ENCODE measurements at regions not wholly inside any gene's neighbourhood (a gene's known extent, or its start where the extent isn't known, plus 50 kb on each side); places are given as distances from the start of the nearest gene placed in this dataset.
"Not testable (repeated sequence)": the region's sequence is repeated elsewhere in the genome, so short reads cannot be mapped to it uniquely, and the experiment has no call there.

- no peaks in the 10 kb centered on the region for H3K4me1 ChIP-seq (ENCODE audit: insufficient read depth, low read length)
- no peaks in the 10 kb centered on the region for H3K27me3 ChIP-seq (ENCODE audit: insufficient read depth, low read length)
- WGBS: 81% methylated on average over 3 of the region's 5 CpGs
- H3K9ac ChIP-seq (ENCODE audit: low read depth, low read length): no peak overlapping the region
- H3K36me3 ChIP-seq (ENCODE audit: insufficient read depth, low read length): no peaks in the 10 kb centered on the region
- H3K9me3 ChIP-seq (ENCODE audit: insufficient read depth, low read depth, low read length): peaks cover 6% of the 10 kb centered on the region; the same call in 1 of the 2 replicates
- no peak overlapping the region for H3K4me3 ChIP-seq (ENCODE audit: low read length)
- H3K27ac ChIP-seq (ENCODE audit: low read depth, low read length): no peak overlapping the region
These were observed 303.0 kb upstream of the STAC start for GRCh38 chr3:36077320-36077719.

GRCh38 chr3:36082958-36083357, 297.3 kb upstream of the STAC start:
- not testable (repeated sequence) for H3K4me3 ChIP-seq (ENCODE audit: low read length); H3K9me3 ChIP-seq (ENCODE audit: insufficient read depth, low read depth, low read length); H3K27ac ChIP-seq (ENCODE audit: low read depth, low read length); H3K27me3 ChIP-seq (ENCODE audit: insufficient read depth, low read length); H3K4me1 ChIP-seq (ENCODE audit: insufficient read depth, low read length); H3K9ac ChIP-seq (ENCODE audit: low read depth, low read length); H3K36me3 ChIP-seq (ENCODE audit: insufficient read depth, low read length)
- WGBS: 90% methylated on average over 12 of the region's 12 CpGs

GRCh38 chr3:36095238-36095637, 285.1 kb upstream of the STAC start:
- H3K4me3 ChIP-seq (ENCODE audit: low read length): no peak overlapping the region
- H3K9me3 ChIP-seq (ENCODE audit: insufficient read depth, low read depth, low read length): no peaks in the 10 kb centered on the region
- no peaks in the 10 kb centered on the region for H3K27me3 ChIP-seq (ENCODE audit: insufficient read depth, low read length)
- no peaks in the 10 kb centered on the region for H3K4me1 ChIP-seq (ENCODE audit: insufficient read depth, low read length)
- 96% methylated on average over 3 of the region's 3 CpGs for WGBS
- H3K27ac ChIP-seq (ENCODE audit: low read depth, low read length): no peak overlapping the region
- no peak overlapping the region for H3K9ac ChIP-seq (ENCODE audit: low read depth, low read length)
- no peaks in the 10 kb centered on the region for H3K36me3 ChIP-seq (ENCODE audit: insufficient read depth, low read length)

GRCh38 chr3:36097209-36097608, 283.1 kb upstream of the STAC start:
- 80% methylated on average over 2 of the region's 2 CpGs for WGBS
- no peak overlapping the region for H3K27ac ChIP-seq (ENCODE audit: low read depth, low read length)
- H3K36me3 ChIP-seq (ENCODE audit: insufficient read depth, low read length): no peaks in the 10 kb centered on the region
- no peak overlapping the region for H3K9ac ChIP-seq (ENCODE audit: low read depth, low read length)
- no peak overlapping the region for H3K4me3 ChIP-seq (ENCODE audit: low read length)
- H3K4me1 ChIP-seq (ENCODE audit: insufficient read depth, low read length): no peaks in the 10 kb centered on the region
- no peaks in the 10 kb centered on the region for H3K27me3 ChIP-seq (ENCODE audit: insufficient read depth, low read length)
- H3K9me3 ChIP-seq (ENCODE audit: insufficient read depth, low read depth, low read length): no peaks in the 10 kb centered on the region

GRCh38 chr3:36114353-36114752, 266.0 kb upstream of the STAC start:
- Histone ChIP-seq H3K27ac (ENCODE audit: low read depth, low read length) (no peak overlapping the region), H3K4me3 (ENCODE audit: low read length) (no peak overlapping the region), H3K9ac (ENCODE audit: low read depth, low read length) (no peak overlapping the region), H3K4me1 (ENCODE audit: insufficient read depth, low read length) (no peaks in the 10 kb centered on the region), H3K9me3 (ENCODE audit: insufficient read depth, low read depth, low read length) (no peaks in the 10 kb centered on the region), H3K36me3 (ENCODE audit: insufficient read depth, low read length) (no peaks in the 10 kb centered on the region), H3K27me3 (ENCODE audit: insufficient read depth, low read length) (no peaks in the 10 kb centered on the region)

- 39% methylated on average over 2 of the region's 2 CpGs for WGBS
- H3K27me3 ChIP-seq (ENCODE audit: insufficient read depth, low read length): no peaks in the 10 kb centered on the region
These were observed 256.0 kb upstream of the STAC start for GRCh38 chr3:36124118-36124796.

GRCh38 chr3:36132214-36132613, 248.1 kb upstream of the STAC start:
- H3K4me1 ChIP-seq (ENCODE audit: insufficient read depth, low read length): no peaks in the 10 kb centered on the region
- 100% methylated on average over 2 of the region's 2 CpGs for WGBS
- no peaks in the 10 kb centered on the region for H3K27me3 ChIP-seq (ENCODE audit: insufficient read depth, low read length)
- H3K27ac ChIP-seq (ENCODE audit: low read depth, low read length): no peak overlapping the region
- no peak overlapping the region for H3K9ac ChIP-seq (ENCODE audit: low read depth, low read length)
- H3K4me3 ChIP-seq (ENCODE audit: low read length): no peak overlapping the region
- H3K9me3 ChIP-seq (ENCODE audit: insufficient read depth, low read depth, low read length): no peaks in the 10 kb centered on the region; the same call in 1 of the 2 replicates
- H3K36me3 ChIP-seq (ENCODE audit: insufficient read depth, low read length): no peaks in the 10 kb centered on the region

More at GRCh38 chr3:36124118-36124796, 256.0 kb upstream of the STAC start:
- H3K4me1 ChIP-seq (ENCODE audit: insufficient read depth, low read length): peaks cover 14% of the 10 kb centered on the region
- H3K27ac ChIP-seq (ENCODE audit: low read depth, low read length): no peak overlapping the region
- H3K9ac ChIP-seq (ENCODE audit: low read depth, low read length): no peak overlapping the region
- H3K4me3 ChIP-seq (ENCODE audit: low read length): no peak overlapping the region
- no peaks in the 10 kb centered on the region for H3K36me3 ChIP-seq (ENCODE audit: insufficient read depth, low read length)
- no peaks in the 10 kb centered on the region for H3K9me3 ChIP-seq (ENCODE audit: insufficient read depth, low read depth, low read length)

- H3K27ac ChIP-seq (ENCODE audit: low read depth, low read length): no peak overlapping the region
- no peaks in the 10 kb centered on the region for H3K4me1 ChIP-seq (ENCODE audit: insufficient read depth, low read length)
- no peaks in the 10 kb centered on the region for H3K27me3 ChIP-seq (ENCODE audit: insufficient read depth, low read length)
- H3K36me3 ChIP-seq (ENCODE audit: insufficient read depth, low read length): no peaks in the 10 kb centered on the region
- H3K9ac ChIP-seq (ENCODE audit: low read depth, low read length): no peak overlapping the region
- no peak overlapping the region for H3K4me3 ChIP-seq (ENCODE audit: low read length)
- no peaks in the 10 kb centered on the region; the same call in 1 of the 2 replicates for H3K9me3 ChIP-seq (ENCODE audit: insufficient read depth, low read depth, low read length)
These were observed 244.4 kb upstream of the STAC start for GRCh38 chr3:36135863-36136262.

GRCh38 chr3:36142746-36143145, 237.6 kb upstream of the STAC start:
- Histone ChIP-seq H3K36me3 (ENCODE audit: insufficient read depth, low read length) (no peaks in the 10 kb centered on the region), H3K9me3 (ENCODE audit: insufficient read depth, low read depth, low read length) (no peaks in the 10 kb centered on the region), H3K4me3 (ENCODE audit: low read length) (no peak overlapping the region), H3K27ac (ENCODE audit: low read depth, low read length) (no peak overlapping the region), H3K27me3 (ENCODE audit: insufficient read depth, low read length) (no peaks in the 10 kb centered on the region), H3K4me1 (ENCODE audit: insufficient read depth, low read length) (no peaks in the 10 kb centered on the region), H3K9ac (ENCODE audit: low read depth, low read length) (no peak overlapping the region)

- H3K27ac ChIP-seq (ENCODE audit: low read depth, low read length): no peak overlapping the region
- WGBS: 94% methylated on average over 2 of the region's 2 CpGs
- H3K9ac ChIP-seq (ENCODE audit: low read depth, low read length): no peak overlapping the region
- H3K9me3 ChIP-seq (ENCODE audit: insufficient read depth, low read depth, low read length): no peaks in the 10 kb centered on the region
- no peaks in the 10 kb centered on the region for H3K27me3 ChIP-seq (ENCODE audit: insufficient read depth, low read length)
- no peaks in the 10 kb centered on the region for H3K4me1 ChIP-seq (ENCODE audit: insufficient read depth, low read length)
- H3K4me3 ChIP-seq (ENCODE audit: low read length): no peak overlapping the region
- H3K36me3 ChIP-seq (ENCODE audit: insufficient read depth, low read length): no peaks in the 10 kb centered on the region
These were observed 233.9 kb upstream of the STAC start for GRCh38 chr3:36146404-36146803.

- no peak overlapping the region for H3K27ac ChIP-seq (ENCODE audit: low read depth, low read length)
These were observed 232.3 kb upstream of the STAC start for GRCh38 chr3:36147934-36148558.

GRCh38 chr3:36149447-36149865, 230.8 kb upstream of the STAC start:
- Histone ChIP-seq H3K27me3 (ENCODE audit: insufficient read depth, low read length) (no peaks in the 10 kb centered on the region), H3K36me3 (ENCODE audit: insufficient read depth, low read length) (no peaks in the 10 kb centered on the region), H3K9me3 (ENCODE audit: insufficient read depth, low read depth, low read length) (no peaks in the 10 kb centered on the region), H3K4me3 (ENCODE audit: low read length) (no peak overlapping the region), H3K4me1 (ENCODE audit: insufficient read depth, low read length) (no peaks in the 10 kb centered on the region), H3K9ac (ENCODE audit: low read depth, low read length) (no peak overlapping the region), H3K27ac (ENCODE audit: low read depth, low read length) (no peak overlapping the region)

More at GRCh38 chr3:36147934-36148558, 232.3 kb upstream of the STAC start:
- H3K9ac ChIP-seq (ENCODE audit: low read depth, low read length): no peak overlapping the region
- H3K9me3 ChIP-seq (ENCODE audit: insufficient read depth, low read depth, low read length): no peaks in the 10 kb centered on the region
- no peaks in the 10 kb centered on the region for H3K4me1 ChIP-seq (ENCODE audit: insufficient read depth, low read length)
- no peaks in the 10 kb centered on the region for H3K27me3 ChIP-seq (ENCODE audit: insufficient read depth, low read length)
- no peak overlapping the region for H3K4me3 ChIP-seq (ENCODE audit: low read length)
- WGBS: 92% methylated on average over 11 of the region's 11 CpGs
- H3K36me3 ChIP-seq (ENCODE audit: insufficient read depth, low read length): no peaks in the 10 kb centered on the region

All from HUES64 (cell line).